ENCODE measurements at regions not wholly inside any gene's neighbourhood (a gene's known extent, or its start where the extent isn't known, plus 50 kb on each side); places are given as distances from the start of the nearest gene placed in this dataset.

DNA sequence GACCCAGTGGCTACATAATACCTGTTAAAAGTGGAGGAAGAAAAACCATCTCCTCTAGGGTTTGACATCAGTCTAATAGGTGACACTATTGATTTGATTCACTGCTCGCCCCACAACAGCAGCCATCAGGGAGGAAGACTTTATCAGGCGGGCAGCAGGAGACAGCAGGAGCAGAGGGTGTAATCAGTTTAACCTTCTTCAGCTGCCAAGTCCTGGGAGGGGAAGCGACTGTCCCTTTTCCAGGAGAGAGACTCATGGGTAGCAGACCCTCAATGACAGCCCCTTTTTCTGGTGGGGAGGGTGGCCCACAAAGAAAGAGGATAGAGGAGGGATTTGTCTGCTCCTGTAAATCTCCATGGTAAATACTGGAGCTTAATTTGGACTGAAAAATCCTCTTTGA lies 291.8 kb downstream of the HAPSTR1 start:
- Mint-ChIP-seq H3K4me1 (no peaks in the 10 kb centered on the region), H3K9me3 (peaks cover 0 to 6% of the 10 kb centered on the region in 2 donors), H3K36me3 (no peaks in the 10 kb centered on the region), H3K27me3 (ENCODE audit: low read depth in 2 of 2) (peaks cover 0 to 2% of the 10 kb centered on the region in 2 donors), H3K4me3 (no peak overlapping the region), H3K27ac (no peak overlapping the region)
- TF ChIP-seq, protein P1, sequence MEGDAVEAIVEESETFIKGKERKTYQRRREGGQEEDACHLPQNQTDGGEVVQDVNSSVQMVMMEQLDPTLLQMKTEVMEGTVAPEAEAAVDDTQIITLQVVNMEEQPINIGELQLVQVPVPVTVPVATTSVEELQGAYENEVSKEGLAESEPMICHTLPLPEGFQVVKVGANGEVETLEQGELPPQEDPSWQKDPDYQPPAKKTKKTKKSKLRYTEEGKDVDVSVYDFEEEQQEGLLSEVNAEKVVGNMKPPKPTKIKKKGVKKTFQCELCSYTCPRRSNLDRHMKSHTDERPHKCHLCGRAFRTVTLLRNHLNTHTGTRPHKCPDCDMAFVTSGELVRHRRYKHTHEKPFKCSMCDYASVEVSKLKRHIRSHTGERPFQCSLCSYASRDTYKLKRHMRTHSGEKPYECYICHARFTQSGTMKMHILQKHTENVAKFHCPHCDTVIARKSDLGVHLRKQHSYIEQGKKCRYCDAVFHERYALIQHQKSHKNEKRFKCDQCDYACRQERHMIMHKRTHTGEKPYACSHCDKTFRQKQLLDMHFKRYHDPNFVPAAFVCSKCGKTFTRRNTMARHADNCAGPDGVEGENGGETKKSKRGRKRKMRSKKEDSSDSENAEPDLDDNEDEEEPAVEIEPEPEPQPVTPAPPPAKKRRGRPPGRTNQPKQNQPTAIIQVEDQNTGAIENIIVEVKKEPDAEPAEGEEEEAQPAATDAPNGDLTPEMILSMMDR (IDR thresholded peaks at IDR 0.05) = no peak
- H3K27ac ChIP-seq (ENCODE audit: low read length) = no peak overlapping the region
- H3K4me3 ChIP-seq (ENCODE audit: low read length) = no peak overlapping the region
- no peak for ATAC-seq
- intact Hi-C loops (cut with micrococcal nuclease) = no loop called here
- no peaks in the 10 kb centered on the region for H3K27me3 ChIP-seq (ENCODE audit: control insufficient read depth, insufficient read depth, low read length)
- no peaks in the 10 kb centered on the region for H3K4me1 ChIP-seq (ENCODE audit: control insufficient read depth, insufficient read depth, low read length)
- H3K9me3 ChIP-seq (ENCODE audit: control insufficient read depth, insufficient read depth, low read length) = no peaks in the 10 kb centered on the region
- 81% methylated on average over 3 of the region's 3 CpGs for WGBS (ENCODE audit: insufficient coverage)
- no peaks in the 10 kb centered on the region for H3K36me3 ChIP-seq (ENCODE audit: control insufficient read depth, insufficient read depth, low read length)
- DNase-seq = no peak

DNA sequence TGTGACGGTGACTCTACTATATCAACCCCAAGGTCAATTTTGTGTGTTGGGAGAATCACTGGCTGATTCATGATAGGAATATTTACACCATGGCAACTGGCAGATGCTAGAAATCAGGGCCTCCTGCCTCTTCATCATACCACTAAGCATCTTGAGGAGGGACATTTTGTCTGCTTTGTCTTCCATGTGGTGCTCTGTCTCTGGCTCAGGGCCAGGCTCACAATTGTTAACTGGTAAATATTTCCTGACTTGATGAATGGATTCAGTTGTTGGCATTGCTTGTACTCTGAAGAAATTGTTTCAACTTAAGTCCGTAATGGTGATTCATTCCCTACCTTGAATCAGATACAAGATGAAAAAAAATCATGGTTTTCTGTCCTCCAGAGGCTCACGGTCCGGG lies 292.7 kb downstream of the HAPSTR1 start:
- Histone ChIP-seq H3K4me3 (ENCODE audit: low read length) (no peak overlapping the region), H3K4me1 (ENCODE audit: control insufficient read depth, insufficient read depth, low read length) (no peaks in the 10 kb centered on the region), H3K9me3 (ENCODE audit: control insufficient read depth, insufficient read depth, low read length) (no peaks in the 10 kb centered on the region), H3K27me3 (ENCODE audit: control insufficient read depth, insufficient read depth, low read length) (no peaks in the 10 kb centered on the region), H3K36me3 (ENCODE audit: control insufficient read depth, insufficient read depth, low read length) (no peaks in the 10 kb centered on the region), H3K27ac (ENCODE audit: low read length) (no peak overlapping the region)
- Mint-ChIP-seq H3K36me3 (no peaks in the 10 kb centered on the region), H3K9me3 (peaks cover 3 to 6% of the 10 kb centered on the region in 2 donors), H3K27me3 (ENCODE audit: low read depth in 2 of 2) (peaks cover 0 to 2% of the 10 kb centered on the region in 2 donors), H3K4me1 (no peaks in the 10 kb centered on the region), H3K27ac (no peak overlapping the region), H3K4me3 (no peak overlapping the region)
- ATAC-seq (no peak), DNase-seq (no peak)
- intact Hi-C loops (cut with micrococcal nuclease) = no loop called here
- TF ChIP-seq, protein P1 (IDR thresholded peaks at IDR 0.05) = no peak
- WGBS (ENCODE audit: insufficient coverage) = 88% methylated on average over 3 of the region's 4 CpGs

DNA sequence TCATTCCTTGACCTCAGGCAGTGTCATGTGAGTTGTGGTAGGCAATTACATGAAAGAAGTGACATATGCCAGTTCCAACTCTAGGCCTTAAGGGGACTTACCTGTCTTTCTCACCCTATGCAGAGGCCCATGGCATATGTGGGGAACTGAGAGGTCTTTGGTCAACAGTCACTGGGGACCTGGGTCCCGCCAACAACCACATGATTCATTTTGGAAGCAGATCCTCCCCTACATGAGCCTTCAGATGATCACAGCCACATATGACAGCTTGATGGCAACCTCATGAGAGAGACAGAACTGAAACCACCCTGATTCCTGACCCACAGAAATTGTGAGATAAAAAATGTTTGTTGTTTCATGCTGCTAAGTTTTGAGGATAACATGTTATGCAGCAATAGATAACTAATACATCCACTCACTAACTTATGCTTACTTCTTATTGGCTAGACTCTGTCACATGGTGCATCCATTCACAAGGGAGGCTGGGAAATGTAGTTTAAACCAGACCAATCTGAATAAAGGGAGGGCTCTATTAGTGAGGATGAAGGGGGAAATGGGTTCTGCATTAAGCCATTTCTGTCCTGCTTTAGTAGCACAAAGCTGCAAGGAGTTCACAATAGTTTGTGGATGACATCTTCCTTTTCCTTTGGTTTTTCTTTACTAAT lies 298.2 kb downstream of the HAPSTR1 start:
- Histone ChIP-seq H3K4me1 (ENCODE audit: control insufficient read depth, insufficient read depth, low read length) (no peaks in the 10 kb centered on the region), H3K27me3 (ENCODE audit: control insufficient read depth, insufficient read depth, low read length) (no peaks in the 10 kb centered on the region), H3K27ac (ENCODE audit: low read length) (no peak overlapping the region), H3K9me3 (ENCODE audit: control insufficient read depth, insufficient read depth, low read length) (no peaks in the 10 kb centered on the region), H3K4me3 (ENCODE audit: low read length) (no peak overlapping the region), H3K36me3 (ENCODE audit: control insufficient read depth, insufficient read depth, low read length) (no peaks in the 10 kb centered on the region)
- H3K4me1 Mint-ChIP-seq = no peaks in the 10 kb centered on the region
- no peak for DNase-seq
- WGBS (ENCODE audit: insufficient coverage) = 83% methylated on average over 1 of the region's 1 CpG
- intact Hi-C loops (cut with micrococcal nuclease) = no loop called here
- H3K4me3 Mint-ChIP-seq = no peak overlapping the region
- H3K27ac Mint-ChIP-seq = no peak overlapping the region
- no peaks in the 10 kb centered on the region for H3K36me3 Mint-ChIP-seq
- peaks cover 3 to 6% of the 10 kb centered on the region in 2 donors for H3K9me3 Mint-ChIP-seq
- TF ChIP-seq, protein P1 (IDR thresholded peaks at IDR 0.05) = no peak
- no peaks in the 10 kb centered on the region for H3K27me3 Mint-ChIP-seq (ENCODE audit: low read depth in 2 of 2)
- ATAC-seq = no peak

DNA sequence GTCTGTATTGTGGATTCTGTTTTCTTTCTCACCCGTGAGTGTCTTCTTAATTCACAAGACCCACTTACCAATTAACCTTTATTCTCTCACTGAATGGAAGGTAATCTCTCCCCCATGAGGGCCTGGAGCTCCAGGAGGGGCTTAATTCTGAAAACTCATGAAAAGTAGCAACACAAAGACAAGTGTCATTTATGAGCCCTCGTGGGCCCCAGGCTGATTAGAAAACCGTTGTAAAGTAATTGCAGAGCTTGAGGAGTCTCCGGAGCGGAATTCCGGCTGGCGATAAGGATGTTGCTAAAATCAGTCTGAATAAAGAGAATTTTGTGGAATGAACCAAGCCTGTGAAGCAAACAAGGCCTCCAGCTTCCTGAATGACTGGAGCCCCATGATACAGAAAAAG lies 301.5 kb downstream of the HAPSTR1 start:
- Mint-ChIP-seq H3K27me3 (ENCODE audit: low read depth in 2 of 2) (peaks cover 0 to 2% of the 10 kb centered on the region in 2 donors), H3K9me3 (peaks cover 3 to 8% of the 10 kb centered on the region in 2 donors), H3K36me3 (no peaks in the 10 kb centered on the region), H3K27ac (no peak overlapping the region), H3K4me3 (no peak overlapping the region), H3K4me1 (no peaks in the 10 kb centered on the region)
- intact Hi-C loops (cut with micrococcal nuclease) = no loop called here
- Histone ChIP-seq H3K27me3 (ENCODE audit: control insufficient read depth, insufficient read depth, low read length) (no peaks in the 10 kb centered on the region), H3K36me3 (ENCODE audit: control insufficient read depth, insufficient read depth, low read length) (no peaks in the 10 kb centered on the region), H3K4me1 (ENCODE audit: control insufficient read depth, insufficient read depth, low read length) (no peaks in the 10 kb centered on the region), H3K4me3 (ENCODE audit: low read length) (no peak overlapping the region), H3K9me3 (ENCODE audit: control insufficient read depth, insufficient read depth, low read length) (no peaks in the 10 kb centered on the region), H3K27ac (ENCODE audit: low read length) (no peak overlapping the region)
- no peak for DNase-seq
- TF ChIP-seq, protein P1 (IDR thresholded peaks at IDR 0.05) = no peak
- ATAC-seq = no peak
- WGBS (ENCODE audit: insufficient coverage) = 86% methylated on average over 7 of the region's 7 CpGs
